GM12878 (cell line): ENCODE measurements at regions not wholly inside any gene's neighbourhood (a gene's known extent, or its start where the extent isn't known, plus 50 kb on each side); places are given as distances from the start of the nearest gene placed in this dataset.

ENCODE experiments used
- CEBPB ChIP-seq, 2 experiments: fragments of 150-350 bp in 1 of 2; IDR thresholded peaks; 2 replicates each; pipeline ENCODE4 v1.6.1; 2012 to 2014; ENCODE audit warnings: low read depth in 2 of 2, low read length in 2 of 2, borderline replicate concordance in 1 of 2, inconsistent platforms in 1 of 2
- CTCF ChIP-seq, 3 experiments: IDR thresholded peaks in 2 of 3; conservative IDR thresholded peaks in 1 of 3; 2 replicates each; pipeline ENCODE4 v1.5.1; 2011; ENCODE audit warnings: low read depth in 3 of 3, low read length in 3 of 3, mild to moderate bottlenecking in 3 of 3, control low read depth in 2 of 3, moderate library complexity in 2 of 3, inconsistent platforms in 1 of 3, mixed read lengths in 1 of 3; ENCODE audit not compliant: control insufficient read depth in 2 of 3, insufficient read depth in 1 of 3; ENCODE audit errors: extremely low read depth in 1 of 3
- MEF2A ChIP-seq: IDR thresholded peaks from 2 replicates; pipeline ENCODE4 v1.6.1; 2011; ENCODE audit warnings: low read depth, mild to moderate bottlenecking, low read length, moderate library complexity; ENCODE audit not compliant: insufficient read depth
- SIN3A ChIP-seq: IDR thresholded peaks from 2 replicates; pipeline ENCODE4 v1.6.1; 2012; ENCODE audit warnings: low read depth, low read length, improper control_type of control experiment
- SMAD1 ChIP-seq: fragments of 450-650 bp; IDR thresholded peaks from 2 replicates; pipeline ENCODE4 v1.6.1; 2018; ENCODE audit warnings: mild to moderate bottlenecking, low read depth; ENCODE audit not compliant: partially characterized antibody

- TF ChIP-seq CTCF (IDR thresholded peaks at IDR 0.05 in 2 of 3, conservative IDR thresholded peaks at IDR 0.05 in 1 of 3; ENCODE audit: control insufficient read depth in 2 of 3, extremely low read depth in 1 of 3, insufficient read depth in 1 of 3, low read depth in 3 of 3, low read length in 3 of 3), result no peak
- TF ChIP-seq MEF2A, result no peak
- TF ChIP-seq SMAD1, result no peak
- TF ChIP-seq CEBPB (IDR thresholded peaks at IDR 0.05; ENCODE audit: borderline replicate concordance in 1 of 2, low read depth in 2 of 2, low read length in 2 of 2), result no peak
- TF ChIP-seq SIN3A, result no peak
Observed at GRCh38 chr12:96121271-96121711, 72.9 kb upstream of the ELK3 start.
